GM12892 (cell line): ENCODE measurements at regions not wholly inside any gene's neighbourhood (a gene's known extent, or its start where the extent isn't known, plus 50 kb on each side); places are given as distances from the start of the nearest gene placed in this dataset.

Source experiments
- POLR2A ChIP-seq: IDR thresholded peaks from 2 replicates; pipeline ENCODE4 v1.6.1; 2011; ENCODE audit warnings: low read depth, low read length, control low read depth
- POLR2AphosphoS5 ChIP-seq: IDR thresholded peaks from 2 replicates; pipeline ENCODE4 v1.6.1; 2011; ENCODE audit warnings: low read depth, low read length, control low read depth
- TAF1 ChIP-seq: IDR thresholded peaks from 2 replicates; pipeline ENCODE4 v1.6.1; 2011; ENCODE audit warnings: low read depth, mild to moderate bottlenecking, control low read depth, low read length, borderline replicate concordance

DNA sequence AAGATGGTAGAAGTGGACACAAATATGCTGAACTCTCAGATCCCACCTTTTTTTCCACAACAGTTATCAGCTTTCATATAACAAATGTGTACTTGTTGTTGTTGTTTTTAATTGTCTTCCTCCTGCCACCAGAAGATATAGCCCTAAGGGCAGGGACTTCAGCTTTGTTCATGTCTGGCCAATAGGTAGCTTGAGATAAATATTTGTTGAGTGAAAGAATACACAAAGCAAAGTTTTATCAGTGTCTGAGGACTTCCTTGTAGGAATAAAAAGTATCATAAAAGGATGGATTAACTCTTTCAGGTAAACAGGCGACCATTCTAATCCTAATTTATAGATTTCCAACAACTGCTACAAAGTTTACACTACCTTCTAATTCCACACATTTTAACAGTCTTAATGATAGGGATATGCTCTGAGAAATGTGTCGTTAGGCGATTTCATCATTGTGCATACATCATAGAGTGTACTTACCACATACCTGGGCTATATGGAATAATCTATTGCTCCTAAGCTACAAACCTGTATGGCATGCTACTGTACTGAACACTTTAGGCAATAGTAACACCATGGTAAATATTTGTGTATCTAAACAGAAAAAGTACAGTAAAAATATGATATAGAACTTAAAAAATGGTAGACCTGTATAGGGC, 186.1 kb downstream of the ATOH1 start:
- no peak for TF ChIP-seq POLR2A
- no peak for TF ChIP-seq TAF1
- no peak for TF ChIP-seq POLR2AphosphoS5
